OCI-LY7 (cell line): ENCODE measurements at regions not wholly inside any gene's neighbourhood (a gene's known extent, or its start where the extent isn't known, plus 50 kb on each side); places are given as distances from the start of the nearest gene placed in this dataset.
"Not testable (repeated sequence)": the region's sequence is repeated elsewhere in the genome, so short reads cannot be mapped to it uniquely, and the experiment has no call there.

Experiments
- BruUV-seq: library from RNA; stranded (reverse); fragments of 400-500 nt; replicated peaks from 2 replicates; lab custom pipeline; 2021; lab: Mats Ljungman, UMichigan
- CTCF ChIA-PET: fragments of 300-600 bp; sonication (Branson Sonifier 250); formaldehyde crosslinking; loops from one replicate; lab custom pipeline; 2022; ENCODE audit warnings: antibody characterized with exemption; ENCODE audit not compliant: unreplicated experiment; lab: Charles Lee
- POLR2A ChIA-PET: fragments of 300-600 bp; sonication (Branson Sonifier 250); formaldehyde crosslinking; loops from one replicate; lab custom pipeline; 2022; ENCODE audit warnings: antibody characterized with exemption; lab: Charles Lee
- DNase-seq: peaks from one replicate; pipeline ENCODE4 v3.0.0-alpha.2; 2015; ENCODE audit warnings: low spot score
- H2AFZ ChIP-seq: fragments of 200-600 bp; sonication (generic), shearing (Covaris generic); 2 replicates; pipeline ENCODE4 v1.6.1; 2014; ENCODE audit warnings: mild to moderate bottlenecking, antibody characterized with exemption, low read length, moderate library complexity
- H3K27ac ChIP-seq: fragments of 200-600 bp; sonication (generic); 2 replicates; pipeline ENCODE4 v1.5.1; 2014; ENCODE audit warnings: mixed run types, low read depth, mild to moderate bottlenecking, moderate library complexity, low read length, inconsistent platforms; ENCODE audit not compliant: poor library complexity, severe bottlenecking
- H3K36me3 ChIP-seq: fragments of 200-600 bp; sonication (generic); 2 replicates; pipeline ENCODE4 v1.6.1; 2014; ENCODE audit warnings: mild to moderate bottlenecking, antibody characterized with exemption, low read length, moderate library complexity, mixed read lengths; ENCODE audit not compliant: insufficient read depth
- H3K4me1 ChIP-seq: fragments of 200-600 bp; sonication (generic); 2 replicates; pipeline ENCODE4 v1.5.1; 2014; ENCODE audit warnings: mild to moderate bottlenecking, low read length; ENCODE audit not compliant: insufficient read depth, poor library complexity, severe bottlenecking
- H3K4me2 ChIP-seq: fragments of 200-600 bp; sonication (generic); 2 replicates; pipeline ENCODE4 v1.6.1; 2014; ENCODE audit warnings: mild to moderate bottlenecking, low read length
- H3K4me3 ChIP-seq: fragments of 200-600 bp; sonication (generic); 2 replicates; pipeline ENCODE4 v1.5.1; 2014; ENCODE audit warnings: mild to moderate bottlenecking, low read depth, low read length; ENCODE audit not compliant: poor library complexity, severe bottlenecking
- H3K79me2 ChIP-seq: fragments of 200-600 bp; sonication (generic); 2 replicates; pipeline ENCODE4 v1.6.1; 2016; ENCODE audit warnings: low read depth, mild to moderate bottlenecking, low read length, moderate library complexity, mixed read lengths; ENCODE audit not compliant: insufficient read depth
- H3K9me2 ChIP-seq: fragments of 200-600 bp; sonication (generic); 2 replicates; pipeline ENCODE4 v1.6.1; 2016; ENCODE audit warnings: mild to moderate bottlenecking, low read length, mixed read lengths; ENCODE audit not compliant: insufficient read depth
- H3K9me3 ChIP-seq: fragments of 200-600 bp; sonication (generic); 2 replicates; pipeline ENCODE4 v1.6.1; 2014; ENCODE audit warnings: mild to moderate bottlenecking, mixed run types, low read length, mixed read lengths
- H4K20me1 ChIP-seq: fragments of 200-600 bp; sonication (generic); 2 replicates; pipeline ENCODE4 v1.6.1; 2014; ENCODE audit warnings: mild to moderate bottlenecking, antibody characterized with exemption, low read length, moderate library complexity, mixed read lengths; ENCODE audit not compliant: insufficient read depth
- EZH2phosphoT487 ChIP-seq: fragments of 200-600 bp; sonication (generic); IDR thresholded peaks from 2 replicates; pipeline ENCODE4 v1.6.1; 2018; ENCODE audit warnings: low read depth, borderline replicate concordance, mild to moderate bottlenecking, mixed run types, antibody characterized with exemption, low read length, moderate library complexity, mixed read lengths
- intact Hi-C: fragments of 100-400 bp; cut with micrococcal nuclease; formaldehyde crosslinking; loops from one replicate; pipeline ENCODE4 v1.10.0; 2022; ENCODE audit not compliant: unreplicated experiment
- TF ChIP-seq, protein P1 (sequence below): fragments of 200-600 bp; sonication (generic); conservative IDR thresholded peaks from 2 replicates; pipeline ENCODE4 v1.5.1; 2014; ENCODE audit warnings: mild to moderate bottlenecking, antibody characterized with exemption, low read length, moderate library complexity, mixed read lengths

DNA sequence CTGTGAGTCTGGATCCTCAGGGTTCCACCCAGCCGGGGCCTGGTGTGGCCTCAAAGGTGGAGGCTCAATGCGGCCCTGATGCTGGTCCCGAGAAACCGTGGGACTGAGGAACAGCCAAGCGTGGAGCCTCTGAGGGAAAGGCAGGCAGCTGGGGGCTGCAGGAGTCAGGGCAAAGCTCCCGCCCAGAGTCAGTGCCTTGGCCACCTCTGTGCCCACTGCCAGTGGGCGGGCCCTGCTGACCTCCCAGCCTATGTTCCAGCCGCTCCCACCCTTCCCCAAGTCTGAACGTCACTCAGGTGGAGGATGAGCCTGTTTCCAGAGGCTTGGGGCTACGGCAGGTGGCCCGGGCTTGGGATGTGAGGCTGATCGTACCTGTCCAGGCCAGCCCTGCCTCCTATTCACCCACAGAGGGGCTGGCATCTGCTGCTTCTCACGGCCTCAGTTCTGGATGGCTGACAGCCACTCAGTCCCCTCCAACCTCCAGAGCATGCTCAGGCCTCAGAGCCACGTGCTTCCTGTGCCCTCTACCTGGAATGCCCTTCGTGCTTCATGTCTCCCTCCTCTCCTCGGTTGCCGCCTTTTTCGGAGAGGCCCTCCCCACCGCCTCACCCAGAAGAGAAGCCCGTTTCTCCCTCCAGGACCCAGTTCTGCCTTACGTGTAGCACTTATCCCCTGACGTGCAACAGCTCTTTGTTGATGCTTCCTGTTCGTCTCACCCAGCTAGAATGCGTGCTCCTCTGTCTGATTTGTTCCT lies 94.1 kb upstream of the LRPAP1 start:
- H3K4me3 ChIP-seq, H3K27ac ChIP-seq, POLR2A ChIA-PET, CTCF ChIA-PET, H3K9me3 ChIP-seq, H3K9me2 ChIP-seq, H3K36me3 ChIP-seq, H3K79me2 ChIP-seq, intact Hi-C loops, H2AFZ ChIP-seq, H3K4me2 ChIP-seq, BruUV-seq, H4K20me1 ChIP-seq, DNase-seq, H3K4me1 ChIP-seq: not testable (repeated sequence)

DNA sequence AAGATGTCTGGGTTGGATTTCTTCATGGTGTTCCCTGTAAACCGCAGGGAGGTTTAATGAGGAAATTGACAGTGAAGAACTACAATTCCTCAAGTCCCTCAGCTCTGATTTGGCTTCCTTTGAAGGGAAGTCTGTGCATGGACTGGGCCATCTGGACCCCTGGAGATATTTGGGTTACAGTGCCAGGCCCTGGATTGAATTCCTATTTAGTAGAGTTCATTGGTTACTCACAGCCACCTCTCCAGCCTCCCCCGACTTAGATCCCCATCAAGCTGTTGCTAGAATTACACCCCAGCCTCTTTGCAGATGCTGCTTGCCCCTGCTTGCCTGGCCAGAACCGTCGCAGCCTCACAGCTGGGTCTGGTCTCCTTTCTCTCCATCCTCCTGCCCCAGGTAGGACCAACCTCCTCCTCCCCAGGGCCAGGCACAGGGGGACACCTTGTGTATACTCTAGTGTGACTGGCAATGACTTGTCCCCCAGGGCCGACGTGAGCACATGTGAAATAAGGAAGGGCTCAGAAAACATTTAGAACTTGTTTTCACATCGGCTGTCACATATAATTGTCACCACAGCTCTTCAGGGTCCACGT lies 93.2 kb upstream of the LRPAP1 start:
- DNase-seq, H3K4me3 ChIP-seq, H3K9me3 ChIP-seq, POLR2A ChIA-PET, H4K20me1 ChIP-seq, H3K79me2 ChIP-seq, H3K4me1 ChIP-seq, H3K4me2 ChIP-seq, BruUV-seq, CTCF ChIA-PET, H3K9me2 ChIP-seq, H3K36me3 ChIP-seq, H3K27ac ChIP-seq, H2AFZ ChIP-seq, intact Hi-C loops: not testable (repeated sequence)

DNA sequence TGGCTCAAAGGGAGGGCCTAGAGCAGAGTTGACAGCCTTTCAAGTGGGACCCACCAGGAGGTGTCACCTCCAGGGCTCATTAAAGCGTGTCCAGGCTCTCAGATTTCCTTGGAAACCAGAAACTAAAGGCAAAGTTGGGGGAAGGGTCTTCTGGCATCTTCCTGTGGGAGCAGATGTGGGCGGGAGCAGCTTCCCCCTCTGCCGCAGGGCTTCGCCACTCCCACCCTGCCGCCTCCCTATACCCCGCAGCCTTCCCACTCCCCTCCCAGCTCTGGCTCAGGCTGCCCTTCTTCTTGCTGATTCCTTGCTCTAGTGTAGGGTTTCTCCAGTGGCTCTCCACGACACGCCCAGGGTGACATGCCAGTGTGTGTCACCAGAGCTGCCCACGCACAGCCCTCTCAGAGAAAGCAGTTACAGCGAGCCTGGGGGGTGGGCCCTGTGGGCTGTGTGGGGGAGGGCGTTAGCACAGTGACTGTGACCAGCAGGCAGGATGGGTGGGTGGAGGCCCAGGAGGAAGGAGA lies 91.6 kb upstream of the LRPAP1 start:
- H4K20me1 ChIP-seq, H3K9me3 ChIP-seq, H3K36me3 ChIP-seq, CTCF ChIA-PET, H3K27ac ChIP-seq, H3K4me2 ChIP-seq, H2AFZ ChIP-seq, intact Hi-C loops, POLR2A ChIA-PET, H3K4me3 ChIP-seq, H3K9me2 ChIP-seq, H3K4me1 ChIP-seq, DNase-seq, H3K79me2 ChIP-seq, BruUV-seq: not testable (repeated sequence)

DNA sequence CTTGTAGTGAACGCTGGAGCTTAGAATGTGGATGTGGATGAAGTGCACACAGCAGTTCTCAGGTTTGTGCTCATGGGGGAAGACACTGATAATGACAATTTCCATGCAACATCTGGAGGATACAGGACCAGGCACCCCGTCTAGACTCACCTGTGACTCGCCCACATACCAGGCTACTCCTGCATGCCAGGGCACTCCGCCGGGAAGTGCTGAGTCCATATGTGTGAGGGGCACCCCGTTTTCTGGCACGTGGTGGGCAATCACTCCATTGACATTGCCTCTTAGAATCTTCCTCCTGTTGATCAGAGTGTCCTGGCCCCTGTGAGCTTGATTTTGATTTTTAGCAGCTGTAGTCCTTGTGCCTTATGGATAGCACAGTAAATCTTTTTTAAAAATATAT lies 90.9 kb upstream of the LRPAP1 start:
- Histone ChIP-seq H3K4me1 (peaks cover 6% of the 10 kb centered on the region), H3K36me3 (no peaks in the 10 kb centered on the region), H3K9me2 (no peaks in the 10 kb centered on the region), H3K9me3 (no peaks in the 10 kb centered on the region), H4K20me1 (no peaks in the 10 kb centered on the region), H3K4me3 (no peak overlapping the region), H3K4me2 (no peak overlapping the region), H2AFZ (no peak overlapping the region), H3K79me2 (no peaks in the 10 kb centered on the region), H3K27ac (no peak overlapping the region)
- CTCF ChIA-PET: no interaction called here
- BruUV-seq: no TSS peak
- no peak for DNase-seq
- TF ChIP-seq EZH2phosphoT487: no peak
- TF ChIP-seq, protein P1, sequence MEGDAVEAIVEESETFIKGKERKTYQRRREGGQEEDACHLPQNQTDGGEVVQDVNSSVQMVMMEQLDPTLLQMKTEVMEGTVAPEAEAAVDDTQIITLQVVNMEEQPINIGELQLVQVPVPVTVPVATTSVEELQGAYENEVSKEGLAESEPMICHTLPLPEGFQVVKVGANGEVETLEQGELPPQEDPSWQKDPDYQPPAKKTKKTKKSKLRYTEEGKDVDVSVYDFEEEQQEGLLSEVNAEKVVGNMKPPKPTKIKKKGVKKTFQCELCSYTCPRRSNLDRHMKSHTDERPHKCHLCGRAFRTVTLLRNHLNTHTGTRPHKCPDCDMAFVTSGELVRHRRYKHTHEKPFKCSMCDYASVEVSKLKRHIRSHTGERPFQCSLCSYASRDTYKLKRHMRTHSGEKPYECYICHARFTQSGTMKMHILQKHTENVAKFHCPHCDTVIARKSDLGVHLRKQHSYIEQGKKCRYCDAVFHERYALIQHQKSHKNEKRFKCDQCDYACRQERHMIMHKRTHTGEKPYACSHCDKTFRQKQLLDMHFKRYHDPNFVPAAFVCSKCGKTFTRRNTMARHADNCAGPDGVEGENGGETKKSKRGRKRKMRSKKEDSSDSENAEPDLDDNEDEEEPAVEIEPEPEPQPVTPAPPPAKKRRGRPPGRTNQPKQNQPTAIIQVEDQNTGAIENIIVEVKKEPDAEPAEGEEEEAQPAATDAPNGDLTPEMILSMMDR: no peak
- POLR2A ChIA-PET: no interaction called here
- intact Hi-C loops: no loop called here

DNA sequence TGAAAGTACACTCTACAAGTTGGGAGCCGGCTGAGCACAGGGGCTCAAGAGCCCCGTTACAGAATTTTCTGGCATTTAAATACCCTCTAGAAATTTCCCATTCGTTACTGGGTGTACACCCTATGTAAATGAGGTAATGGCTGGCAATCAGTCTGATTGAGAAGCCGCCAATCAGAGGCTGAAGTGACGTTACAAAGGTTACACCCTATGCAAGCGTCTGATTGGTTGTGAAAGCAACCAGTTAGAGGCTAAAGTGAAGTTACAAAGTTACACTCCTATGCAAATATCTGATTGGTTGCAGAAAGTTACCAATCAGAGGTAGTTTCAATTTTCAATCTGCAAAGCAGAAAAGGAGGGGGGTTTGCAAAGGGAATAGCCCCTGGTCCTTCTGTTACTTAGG lies 88.1 kb upstream of the LRPAP1 start:
- CTCF ChIA-PET: interaction anchor here (0.6 kb wide), 1 partner anchor 47 kb away, joined by 4 read pairs; no protein-coding TSS in a partner anchor
- peak; percentile 17 for DNase-seq
- not testable (repeated sequence) for BruUV-seq

More for the DNA sequence above, 88.1 kb upstream of the LRPAP1 start:
- POLR2A ChIA-PET, H3K27ac ChIP-seq, intact Hi-C loops, H3K79me2 ChIP-seq, H3K4me1 ChIP-seq, H3K9me2 ChIP-seq, H3K36me3 ChIP-seq, H3K9me3 ChIP-seq, H4K20me1 ChIP-seq: not testable (repeated sequence)
- H3K4me2 ChIP-seq: peak overlapping the region; percentile 26
- peak overlapping the region; percentile 31 for H3K4me3 ChIP-seq
- peak overlapping the region; percentile 41; the same call in 1 of the 2 replicates for H2AFZ ChIP-seq
